SK-N-SH (cell line): ENCODE measurements at regions not wholly inside any gene's neighbourhood (a gene's known extent, or its start where the extent isn't known, plus 50 kb on each side); places are given as distances from the start of the nearest gene placed in this dataset.

Experiments used
- EP300 ChIP-seq, 2 experiments: IDR thresholded peaks; 2 replicates each; pipeline versions ENCODE4 v1.4.0 to v1.6.1; 2012; ENCODE audit warnings: borderline replicate concordance in 1 of 2, low read depth in 1 of 2, low read length in 1 of 2
- EZH2phosphoT487 ChIP-seq: fragments of 200-600 bp; sonication (generic); IDR thresholded peaks from 2 replicates; pipeline ENCODE4 v1.6.1; 2017; ENCODE audit warnings: low read depth, mixed run types, mild to moderate bottlenecking, antibody characterized with exemption, moderate library complexity, borderline replicate concordance
- FOXJ3 ChIP-seq: sonication (generic); formaldehyde crosslinking; IDR thresholded peaks from 2 replicates; pipeline ENCODE4 v1.5.1; 2020; ENCODE audit warnings: mild to moderate bottlenecking, missing genetic modification reagents
- GATA2 ChIP-seq: sonication (generic); formaldehyde crosslinking; IDR thresholded peaks from 2 replicates; pipeline ENCODE4 v1.5.0; 2020; ENCODE audit warnings: mild to moderate bottlenecking, missing genetic modification reagents
- MAX ChIP-seq: IDR thresholded peaks from 2 replicates; pipeline ENCODE4 v1.4.0; 2012; ENCODE audit warnings: low read depth
- NFIC ChIP-seq: IDR thresholded peaks from 2 replicates; pipeline ENCODE4 v1.4.0; 2012; ENCODE audit warnings: borderline replicate concordance
- POLR2AphosphoS5 ChIP-seq: IDR thresholded peaks from 2 replicates; pipeline ENCODE4 v1.6.1; 2012; ENCODE audit warnings: low read depth, low read length
- RAD21 ChIP-seq: IDR thresholded peaks from 2 replicates; pipeline ENCODE4 v1.6.1; 2012; ENCODE audit warnings: mild to moderate bottlenecking, low read length
- RFX5 ChIP-seq: IDR thresholded peaks from 2 replicates; pipeline ENCODE4 v1.6.1; 2012; ENCODE audit warnings: mild to moderate bottlenecking, improper control_type of control experiment, low read length
- SMC3 ChIP-seq: IDR thresholded peaks from 2 replicates; pipeline ENCODE4 v1.6.1; 2012; ENCODE audit warnings: low read depth, low read length, improper control_type of control experiment
- TAF1 ChIP-seq: IDR thresholded peaks from 2 replicates; pipeline ENCODE4 v1.6.1; 2012; ENCODE audit warnings: low read depth, mild to moderate bottlenecking, low read length, moderate library complexity, borderline replicate concordance
- TCF12 ChIP-seq: IDR thresholded peaks from 2 replicates; pipeline ENCODE4 v1.4.0; 2012
- ZBTB33 ChIP-seq: IDR thresholded peaks from 2 replicates; pipeline ENCODE4 v1.4.0; 2012; ENCODE audit warnings: low read depth, borderline replicate concordance
- TF ChIP-seq, protein P1 (sequence below): fragments of 200-600 bp; sonication (generic); IDR thresholded peaks from 2 replicates; pipeline ENCODE4 v1.6.1; 2017; ENCODE audit warnings: antibody characterized with exemption, mild to moderate bottlenecking, moderate library complexity

DNA sequence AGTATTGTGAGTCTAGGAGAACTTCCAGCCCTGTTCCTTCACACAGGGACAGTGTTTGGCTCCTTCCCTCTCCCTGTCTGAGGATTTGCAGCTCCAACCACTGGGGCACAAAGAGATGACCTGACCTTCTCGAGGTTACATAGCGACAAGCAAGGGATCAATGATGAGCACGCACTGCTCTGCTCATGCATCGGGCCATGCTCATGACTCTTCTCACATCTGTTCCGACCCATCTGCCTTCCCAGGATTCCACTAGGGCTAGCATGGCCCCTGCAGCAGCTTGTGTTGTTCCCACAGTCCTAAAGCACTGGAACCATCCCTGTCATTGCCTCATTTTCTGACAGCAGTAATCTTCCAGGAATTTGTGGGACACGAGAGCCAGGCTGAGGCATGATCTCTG lies 78.8 kb upstream of the ARHGAP28 start:
- TF ChIP-seq RAD21 = no peak
- TF ChIP-seq NFIC = no peak
- TF ChIP-seq, protein P1, sequence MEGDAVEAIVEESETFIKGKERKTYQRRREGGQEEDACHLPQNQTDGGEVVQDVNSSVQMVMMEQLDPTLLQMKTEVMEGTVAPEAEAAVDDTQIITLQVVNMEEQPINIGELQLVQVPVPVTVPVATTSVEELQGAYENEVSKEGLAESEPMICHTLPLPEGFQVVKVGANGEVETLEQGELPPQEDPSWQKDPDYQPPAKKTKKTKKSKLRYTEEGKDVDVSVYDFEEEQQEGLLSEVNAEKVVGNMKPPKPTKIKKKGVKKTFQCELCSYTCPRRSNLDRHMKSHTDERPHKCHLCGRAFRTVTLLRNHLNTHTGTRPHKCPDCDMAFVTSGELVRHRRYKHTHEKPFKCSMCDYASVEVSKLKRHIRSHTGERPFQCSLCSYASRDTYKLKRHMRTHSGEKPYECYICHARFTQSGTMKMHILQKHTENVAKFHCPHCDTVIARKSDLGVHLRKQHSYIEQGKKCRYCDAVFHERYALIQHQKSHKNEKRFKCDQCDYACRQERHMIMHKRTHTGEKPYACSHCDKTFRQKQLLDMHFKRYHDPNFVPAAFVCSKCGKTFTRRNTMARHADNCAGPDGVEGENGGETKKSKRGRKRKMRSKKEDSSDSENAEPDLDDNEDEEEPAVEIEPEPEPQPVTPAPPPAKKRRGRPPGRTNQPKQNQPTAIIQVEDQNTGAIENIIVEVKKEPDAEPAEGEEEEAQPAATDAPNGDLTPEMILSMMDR = no peak
- TF ChIP-seq ZBTB33 = no peak
- TF ChIP-seq FOXJ3 (CRISPR knock-in tag) = no peak
- TF ChIP-seq TCF12 = no peak
- no peak for TF ChIP-seq GATA2 (CRISPR knock-in tag)
- no peak for TF ChIP-seq SMC3
- TF ChIP-seq TAF1 = no peak
- no peak for TF ChIP-seq POLR2AphosphoS5
- no peak for TF ChIP-seq RFX5
- TF ChIP-seq EZH2phosphoT487 = no peak
- no peak for TF ChIP-seq EP300 (IDR thresholded peaks at IDR 0.05; ENCODE audit: borderline replicate concordance in 1 of 2, low read depth in 1 of 2, low read length in 1 of 2)
- no peak for TF ChIP-seq MAX
